ENCODE measurements at regions not wholly inside any gene's neighbourhood (a gene's known extent, or its start where the extent isn't known, plus 50 kb on each side); places are given as distances from the start of the nearest gene placed in this dataset.

DNA sequence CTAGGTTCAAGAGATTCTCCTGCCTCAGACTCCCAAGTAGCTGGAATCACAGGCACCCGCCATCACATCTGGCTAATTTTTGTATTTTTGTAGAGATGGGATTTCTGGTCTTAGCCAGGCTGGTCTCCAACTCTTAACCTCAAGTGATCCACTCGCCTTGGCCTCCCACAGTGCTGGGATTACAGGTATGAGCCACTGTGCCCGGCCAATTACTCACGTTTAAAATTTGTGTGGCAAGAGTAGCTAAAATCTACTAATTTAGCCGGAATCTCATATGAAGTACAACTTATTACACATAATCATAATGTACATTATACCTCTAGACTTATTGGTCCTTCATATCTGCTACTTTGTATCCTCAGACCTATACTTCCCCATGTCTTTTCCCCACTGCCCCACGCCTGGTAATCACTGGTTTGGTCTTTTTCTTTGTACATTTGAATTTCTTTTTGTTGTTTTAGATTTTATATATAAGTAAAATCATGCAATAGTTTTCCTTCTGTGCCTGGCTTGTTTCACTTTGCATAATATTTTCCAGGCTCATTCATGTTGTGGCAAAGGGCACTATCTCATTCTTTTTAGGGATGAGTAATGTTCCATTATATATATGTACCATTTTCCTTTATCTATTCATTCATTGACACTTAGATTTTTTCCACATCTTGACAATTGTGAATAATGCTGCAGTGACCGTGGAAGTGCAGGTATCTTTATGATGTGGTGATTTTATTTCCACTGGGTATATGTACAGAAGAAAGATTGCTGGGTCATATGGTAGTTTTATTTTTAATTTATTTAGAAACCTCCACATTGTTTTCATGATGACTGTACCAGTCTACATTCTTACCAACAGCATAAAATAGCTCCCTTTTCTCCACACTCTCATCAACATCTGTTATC is 605.0 kb upstream of the CBLB start:
- TF ChIP-seq, protein P1, sequence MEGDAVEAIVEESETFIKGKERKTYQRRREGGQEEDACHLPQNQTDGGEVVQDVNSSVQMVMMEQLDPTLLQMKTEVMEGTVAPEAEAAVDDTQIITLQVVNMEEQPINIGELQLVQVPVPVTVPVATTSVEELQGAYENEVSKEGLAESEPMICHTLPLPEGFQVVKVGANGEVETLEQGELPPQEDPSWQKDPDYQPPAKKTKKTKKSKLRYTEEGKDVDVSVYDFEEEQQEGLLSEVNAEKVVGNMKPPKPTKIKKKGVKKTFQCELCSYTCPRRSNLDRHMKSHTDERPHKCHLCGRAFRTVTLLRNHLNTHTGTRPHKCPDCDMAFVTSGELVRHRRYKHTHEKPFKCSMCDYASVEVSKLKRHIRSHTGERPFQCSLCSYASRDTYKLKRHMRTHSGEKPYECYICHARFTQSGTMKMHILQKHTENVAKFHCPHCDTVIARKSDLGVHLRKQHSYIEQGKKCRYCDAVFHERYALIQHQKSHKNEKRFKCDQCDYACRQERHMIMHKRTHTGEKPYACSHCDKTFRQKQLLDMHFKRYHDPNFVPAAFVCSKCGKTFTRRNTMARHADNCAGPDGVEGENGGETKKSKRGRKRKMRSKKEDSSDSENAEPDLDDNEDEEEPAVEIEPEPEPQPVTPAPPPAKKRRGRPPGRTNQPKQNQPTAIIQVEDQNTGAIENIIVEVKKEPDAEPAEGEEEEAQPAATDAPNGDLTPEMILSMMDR (IDR thresholded peaks at IDR 0.05; ENCODE audit: borderline replicate concordance, extremely low read depth, low read length, poor library complexity, severe bottlenecking), result no peak
- TF ChIP-seq EZH2 (IDR thresholded peaks at IDR 0.05; ENCODE audit: borderline replicate concordance, low read depth, low read length, severe bottlenecking), result no peak
